ENCODE measurements at regions not wholly inside any gene's neighbourhood (a gene's known extent, or its start where the extent isn't known, plus 50 kb on each side); places are given as distances from the start of the nearest gene placed in this dataset.
"Not testable (repeated sequence)": the region's sequence is repeated elsewhere in the genome, so short reads cannot be mapped to it uniquely, and the experiment has no call there.

GRCh38 chr2:34159901-34160300 lies 560.8 kb upstream of the FAM98A start:
- TF ChIP-seq CTCF (IDR thresholded peaks at IDR 0.05; ENCODE audit: insufficient read depth, low read length, missing control alignments), result no peak
- no peak overlapping the region for H3K4me3 ChIP-seq (ENCODE audit: low read depth, low read length)
- DNase-seq (ENCODE audit: low read depth, low spot score), result no peak
- POLR2A ChIA-PET, result no interaction called here
- CTCF ChIA-PET, result no interaction called here

- ChIA-PET POLR2A (no interaction called here), CTCF (no interaction called here)
- H3K4me3 ChIP-seq (ENCODE audit: low read depth, low read length), result no peak overlapping the region
- no peak for DNase-seq (ENCODE audit: low read depth, low spot score)
- TF ChIP-seq CTCF (IDR thresholded peaks at IDR 0.05; ENCODE audit: insufficient read depth, low read length, missing control alignments), result no peak
Measured at GRCh38 chr2:34153484-34153883, 554.4 kb upstream of the FAM98A start.

- no peak for DNase-seq (ENCODE audit: low read depth, low spot score)
- H3K4me3 ChIP-seq (ENCODE audit: low read depth, low read length), result no peak overlapping the region
- TF ChIP-seq CTCF (IDR thresholded peaks at IDR 0.05; ENCODE audit: insufficient read depth, low read length, missing control alignments), result no peak
- ChIA-PET CTCF (no interaction called here), POLR2A (no interaction called here)
Measured at GRCh38 chr2:34147780-34148179, 548.7 kb upstream of the FAM98A start.

- CTCF ChIA-PET, result no interaction called here
- no peak overlapping the region for H3K4me3 ChIP-seq (ENCODE audit: low read depth, low read length)
- DNase-seq (ENCODE audit: low read depth, low spot score), result no peak
- POLR2A ChIA-PET, result no interaction called here
- TF ChIP-seq CTCF (IDR thresholded peaks at IDR 0.05; ENCODE audit: insufficient read depth, low read length, missing control alignments), result no peak
Measured at GRCh38 chr2:34143149-34143548, 544.0 kb upstream of the FAM98A start.

GRCh38 chr2:34142531-34143008 lies 543.5 kb upstream of the FAM98A start:
- H3K4me3 ChIP-seq (ENCODE audit: low read depth, low read length); DNase-seq (ENCODE audit: low read depth, low spot score); CTCF ChIA-PET; POLR2A ChIA-PET: not testable (repeated sequence)

- H3K4me3 ChIP-seq (ENCODE audit: low read depth, low read length); CTCF ChIA-PET; DNase-seq (ENCODE audit: low read depth, low spot score); POLR2A ChIA-PET: not testable (repeated sequence)
Measured at GRCh38 chr2:34133065-34133464, 534.0 kb upstream of the FAM98A start.

- no peak for DNase-seq (ENCODE audit: low read depth, low spot score)
- CTCF ChIA-PET, result no interaction called here
- POLR2A ChIA-PET, result no interaction called here
- no peak for TF ChIP-seq CTCF (IDR thresholded peaks at IDR 0.05; ENCODE audit: insufficient read depth, low read length, missing control alignments)
- no peak overlapping the region for H3K4me3 ChIP-seq (ENCODE audit: low read depth, low read length)
Measured at GRCh38 chr2:34126279-34126678, 527.2 kb upstream of the FAM98A start.

All from AG04449 (cell line).